Thymus (tissue), 11 donors: ENCODE measurements at regions not wholly inside any gene's neighbourhood (a gene's known extent, or its start where the extent isn't known, plus 50 kb on each side); places are given as distances from the start of the nearest gene placed in this dataset.

Experiments
- DNase-seq, 9 donors: peaks; one replicate each; pipeline ENCODE4 v3.0.0-alpha.2; 2013; ENCODE audit warnings: low spot score in 9 of 9, low read depth in 6 of 9, missing footprints in 1 of 9
- H3K27ac ChIP-seq, 2 donors: one replicate each; pipeline ENCODE4 v1.5.1; 2013; ENCODE audit warnings: control low read depth in 1 of 2, low read depth in 1 of 2, low read length in 1 of 2, mild to moderate bottlenecking in 1 of 2, moderate library complexity in 1 of 2
- H3K27me3 ChIP-seq, 2 donors: one replicate each; pipeline ENCODE4 v1.5.1; 2013; ENCODE audit warnings: low read length in 1 of 2; ENCODE audit not compliant: control insufficient read depth in 2 of 2, insufficient read depth in 1 of 2
- H3K36me3 ChIP-seq, 2 donors: one replicate each; pipeline ENCODE4 v1.5.1; 2013; ENCODE audit warnings: low read length in 1 of 2, mild to moderate bottlenecking in 1 of 2, moderate library complexity in 1 of 2; ENCODE audit not compliant: control insufficient read depth in 2 of 2, insufficient read depth in 2 of 2
- H3K4me1 ChIP-seq, 2 donors: one replicate each; pipeline ENCODE4 v1.5.1; 2013; ENCODE audit warnings: low read length in 2 of 2; ENCODE audit not compliant: control insufficient read depth in 2 of 2, insufficient read depth in 2 of 2
- H3K4me3 ChIP-seq, 2 donors: one replicate each; pipeline ENCODE4 v1.5.1; 2013; ENCODE audit warnings: low read length in 2 of 2, control low read depth in 1 of 2, mild to moderate bottlenecking in 1 of 2
- H3K9me3 ChIP-seq, 2 donors: one replicate each; pipeline ENCODE4 v1.5.1; 2013; ENCODE audit warnings: low read length in 1 of 2, mild to moderate bottlenecking in 1 of 2; ENCODE audit not compliant: control insufficient read depth in 2 of 2, insufficient read depth in 1 of 2
- WGBS: extraction: QIAGEN DNeasy Blood & Tissue Kit; methylation state at CpG from one replicate; pipeline ENCODE4 v1.1.7; 2013; 5-methylcytosine and 5-hydroxymethylcytosine counted together
- donor health status: healthy.

GRCh38 chr20:40798066-40798465 is 109.0 kb upstream of the MAFB start:
- Histone ChIP-seq H3K27me3 (no peaks in the 10 kb centered on the region), H3K9me3 (no peaks in the 10 kb centered on the region), H3K36me3 (no peaks in the 10 kb centered on the region), H3K4me1 (peaks cover 0 to 16% of the 10 kb centered on the region in 2 donors), H3K4me3 (no peak overlapping the region), H3K27ac (no peak overlapping the region)
- DNase-seq, result no peak

GRCh38 chr20:40802886-40803285 is 113.8 kb upstream of the MAFB start:
- DNase-seq, result no peak
- WGBS, result 91% methylated on average over 3 of the region's 3 CpGs

GRCh38 chr20:40803381-40803780 is 114.3 kb upstream of the MAFB start:
- 96% methylated on average over 5 of the region's 5 CpGs for WGBS
- peaks cover 0 to 12% of the 10 kb centered on the region in 2 donors for H3K4me1 ChIP-seq
- no peak for DNase-seq
- H3K27me3 ChIP-seq, result no peaks in the 10 kb centered on the region
- H3K27ac ChIP-seq, result no peak overlapping the region
- no peaks in the 10 kb centered on the region for H3K9me3 ChIP-seq
- H3K36me3 ChIP-seq, result no peaks in the 10 kb centered on the region
- H3K4me3 ChIP-seq, result no peak overlapping the region

More at GRCh38 chr20:40802886-40803285, 113.8 kb upstream of the MAFB start:
- Histone ChIP-seq H3K27ac (no peak overlapping the region), H3K27me3 (no peaks in the 10 kb centered on the region), H3K4me1 (peaks cover 0 to 12% of the 10 kb centered on the region in 2 donors), H3K36me3 (no peaks in the 10 kb centered on the region), H3K4me3 (no peak overlapping the region), H3K9me3 (no peaks in the 10 kb centered on the region)

- Histone ChIP-seq H3K9me3 (no peaks in the 10 kb centered on the region), H3K27ac (no peak overlapping the region), H3K36me3 (no peaks in the 10 kb centered on the region), H3K27me3 (no peaks in the 10 kb centered on the region), H3K4me1 (peaks cover 0 to 12% of the 10 kb centered on the region in 2 donors), H3K4me3 (no peak overlapping the region)
- no peak for DNase-seq
- WGBS, result 77% methylated on average over 3 of the region's 3 CpGs
These were observed 116.6 kb upstream of the MAFB start for GRCh38 chr20:40805592-40805991.

GRCh38 chr20:40806929-40807820 is 118.1 kb upstream of the MAFB start:
- Histone ChIP-seq H3K27me3 (no peaks in the 10 kb centered on the region), H3K4me3 (no peak overlapping the region), H3K36me3 (no peaks in the 10 kb centered on the region), H3K9me3 (no peaks in the 10 kb centered on the region), H3K27ac (no peak overlapping the region), H3K4me1 (peaks cover 0 to 8% of the 10 kb centered on the region in 2 donors)
- no peak for DNase-seq
- WGBS, result 93% methylated on average over 21 of the region's 21 CpGs

GRCh38 chr20:40807821-40808170 is 118.8 kb upstream of the MAFB start:
- 94% methylated on average over 2 of the region's 2 CpGs for WGBS
- no peaks in the 10 kb centered on the region for H3K9me3 ChIP-seq
- no peak overlapping the region for H3K4me3 ChIP-seq
- H3K27ac ChIP-seq, result no peak overlapping the region
- H3K36me3 ChIP-seq, result no peaks in the 10 kb centered on the region
- DNase-seq, result no peak
- H3K4me1 ChIP-seq, result peaks cover 0 to 1% of the 10 kb centered on the region in 2 donors
- H3K27me3 ChIP-seq, result no peaks in the 10 kb centered on the region

GRCh38 chr20:40808936-40809335 is 119.9 kb upstream of the MAFB start:
- H3K36me3 ChIP-seq, result no peaks in the 10 kb centered on the region
- no peak for DNase-seq
- no peak overlapping the region for H3K4me3 ChIP-seq
- no peak overlapping the region for H3K27ac ChIP-seq
- H3K27me3 ChIP-seq, result no peaks in the 10 kb centered on the region
- no peaks in the 10 kb centered on the region for H3K9me3 ChIP-seq
- no peaks in the 10 kb centered on the region for H3K4me1 ChIP-seq
- 79% methylated on average over 6 of the region's 6 CpGs for WGBS

- Histone ChIP-seq H3K27me3 (no peaks in the 10 kb centered on the region), H3K4me3 (no peak overlapping the region), H3K4me1 (no peaks in the 10 kb centered on the region), H3K36me3 (no peaks in the 10 kb centered on the region), H3K9me3 (no peaks in the 10 kb centered on the region), H3K27ac (no peak overlapping the region)
- WGBS, result 98% methylated on average over 5 of the region's 5 CpGs
- no peak for DNase-seq
These were observed 120.3 kb upstream of the MAFB start for GRCh38 chr20:40809361-40809760.

- no peak overlapping the region for H3K4me3 ChIP-seq
- no peak for DNase-seq
These were observed 121.4 kb upstream of the MAFB start for GRCh38 chr20:40810332-40811000.

More at GRCh38 chr20:40810332-40811000, 121.4 kb upstream of the MAFB start:
- H3K36me3 ChIP-seq, result no peaks in the 10 kb centered on the region
- H3K27ac ChIP-seq, result no peak overlapping the region
- no peaks in the 10 kb centered on the region for H3K9me3 ChIP-seq
- H3K27me3 ChIP-seq, result no peaks in the 10 kb centered on the region
- 79% methylated on average over 5 of the region's 5 CpGs for WGBS
- no peaks in the 10 kb centered on the region for H3K4me1 ChIP-seq
